K562 (cell line): ENCODE measurements at regions not wholly inside any gene's neighbourhood (a gene's known extent, or its start where the extent isn't known, plus 50 kb on each side); places are given as distances from the start of the nearest gene placed in this dataset.
A peak's percentile ranks its signal among the peaks of the same experiment; 100 is the strongest.
"Not testable (repeated sequence)": the region's sequence is repeated elsewhere in the genome, so short reads cannot be mapped to it uniquely, and the experiment has no call there.

ENCODE experiments used
- ATAC-seq: fragments of 200-7000 bp; cut with Tn5 transposase; 3 replicates; pipeline ENCODE4 v1.9.1; 2020; ENCODE audit warnings: moderate library complexity
- BruUV-seq: library from RNA; stranded (reverse); fragments of 400-500 nt; replicated peaks from 2 replicates; lab custom pipeline; 2021; lab: Mats Ljungman, UMichigan
- CTCF ChIA-PET: fragments of 300-600 bp; formaldehyde crosslinking; extraction: SDS; loops from one replicate; lab custom pipeline; 2021; ENCODE audit warnings: low intra/inter-chr PET ratio; lab: Yijun Ruan, JAX
- POLR2A ChIA-PET: fragments of 300-600, 350-650 bp; sonication (Branson Sonifier 250); formaldehyde crosslinking; extraction: SDS; loops from one replicate; lab custom pipeline; 2021; ENCODE audit warnings: antibody characterized with exemption, inconsistent platforms; lab: Yijun Ruan, JAX
- DNase-seq, 4 experiments: peaks; one replicate each; pipeline versions ENCODE4 v3.0.0 to v3.0.0-alpha.2; 2011 to 2018; ENCODE audit warnings: low spot score in 3 of 4, mixed read lengths in 3 of 4; ENCODE audit errors: extremely low read depth in 1 of 4
- FAIRE-seq: peaks from 2 replicates; lab custom pipeline; 2011; peaks lifted over from hg19 to GRCh38; lab: Jason Lieb, UNC
- H2AFZ ChIP-seq: 2 replicates; pipeline ENCODE4 v1.6.0; 2011; ENCODE audit warnings: low read depth, low read length, control low read depth, inconsistent platforms
- H3K27ac ChIP-seq: fragments of 200-600 bp; 3 replicates; pipeline ENCODE4 v1.8.0; 2011; ENCODE audit warnings: low read depth, mild to moderate bottlenecking, control low read depth, inconsistent platforms, low read length, moderate library complexity, mixed read lengths; ENCODE audit errors: extremely low read depth
- H3K27me3 ChIP-seq, 2 experiments: fragments of 300-600 bp in 1 of 2; 2 replicates in 1 of 2; 3 replicates in 1 of 2; pipeline versions ENCODE4 v1.6.0 to v1.8.0; 2011; ENCODE audit warnings: inconsistent platforms in 2 of 2, low read length in 2 of 2, mild to moderate bottlenecking in 1 of 2, mixed read lengths in 1 of 2, moderate library complexity in 1 of 2; ENCODE audit not compliant: control insufficient read depth in 2 of 2, insufficient read depth in 2 of 2
- H3K36me3 ChIP-seq: fragments of 300-600 bp; 3 replicates; pipeline ENCODE4 v1.8.0; 2011; ENCODE audit warnings: mild to moderate bottlenecking, low read length, inconsistent platforms; ENCODE audit not compliant: control insufficient read depth, insufficient read depth
- H3K4me1 ChIP-seq, 2 experiments: fragments of 200-600 bp in 1 of 2; replicated peaks in 1 of 2; 2 replicates in 1 of 2; 3 replicates in 1 of 2; pipeline versions ENCODE4 v1.5.1 to v1.8.0; 2011; ENCODE audit warnings: inconsistent platforms in 2 of 2, low read length in 2 of 2, mild to moderate bottlenecking in 1 of 2, mixed read lengths in 1 of 2, moderate library complexity in 1 of 2; ENCODE audit not compliant: control insufficient read depth in 2 of 2, insufficient read depth in 2 of 2
- H3K4me2 ChIP-seq: 2 replicates; pipeline ENCODE4 v1.6.1; 2011; ENCODE audit warnings: low read length, control low read depth, inconsistent platforms, mixed read lengths; ENCODE audit not compliant: insufficient read depth
- H3K4me3 ChIP-seq: fragments of 200-600 bp; sonication (generic), shearing (Covaris generic); 2 replicates; pipeline ENCODE4 v1.5.1; 2016; ENCODE audit warnings: control low read depth, inconsistent platforms
- H3K79me2 ChIP-seq: fragments of 200-600 bp; 3 replicates; pipeline ENCODE4 v1.8.0; 2011; ENCODE audit warnings: low read length, inconsistent platforms; ENCODE audit not compliant: control insufficient read depth, insufficient read depth
- H3K9ac ChIP-seq, 2 experiments: 2 replicates each; pipeline versions ENCODE4 v1.6.0 to v1.6.1; 2011; ENCODE audit warnings: low read depth in 2 of 2, low read length in 2 of 2, control low read depth in 1 of 2, inconsistent platforms in 1 of 2, mild to moderate bottlenecking in 1 of 2, mixed read lengths in 1 of 2; ENCODE audit not compliant: insufficient read depth in 1 of 2
- H3K9me1 ChIP-seq: one replicate; pipeline ENCODE4 v1.6.0; 2011; ENCODE audit warnings: inconsistent platforms, mild to moderate bottlenecking, low read length, moderate library complexity; ENCODE audit not compliant: control insufficient read depth, insufficient read depth
- H3K9me3 ChIP-seq: replicated peaks from 2 replicates; pipeline ENCODE4 v1.5.1; 2011; ENCODE audit warnings: low read depth, low read length, inconsistent platforms; ENCODE audit not compliant: control insufficient read depth, insufficient read depth
- H4K20me1 ChIP-seq: replicated peaks from 2 replicates; pipeline ENCODE4 v1.6.1; 2011; ENCODE audit warnings: low read length, inconsistent platforms, mixed read lengths; ENCODE audit not compliant: control insufficient read depth, insufficient read depth
- ARID1B ChIP-seq: fragments of 450-650 bp; IDR thresholded peaks from 2 replicates; pipeline ENCODE4 v1.6.1; 2016; ENCODE audit warnings: antibody characterized with exemption, mild to moderate bottlenecking, inconsistent platforms
- BMI1 ChIP-seq: fragments of 150-350 bp; IDR thresholded peaks from 2 replicates; pipeline ENCODE4 v1.6.1; 2014; ENCODE audit warnings: low read length
- CEBPG ChIP-seq, 3 experiments: fragments of 200-800 bp in 1 of 3; sonication (Bioruptor generic) in 1 of 3; sonication (generic) in 1 of 3; formaldehyde crosslinking in 1 of 3; IDR thresholded peaks in 2 of 3; conservative IDR thresholded peaks in 1 of 3; 2 replicates each; pipeline versions ENCODE4 v1.6.1 to v1.8.0; 2016 to 2022; ENCODE audit warnings: missing compliant biosample characterization in 2 of 3, missing genetic modification characterization in 2 of 3, mild to moderate bottlenecking in 1 of 3, missing genetic modification reagents in 1 of 3
- POLR2AphosphoS5 ChIP-seq: IDR thresholded peaks from 2 replicates; pipeline ENCODE4 v1.6.1; 2011; ENCODE audit warnings: mild to moderate bottlenecking, low read depth, low read length, moderate library complexity; ENCODE audit not compliant: control insufficient read depth, insufficient read depth
- PYGO2 ChIP-seq: fragments of 450-650 bp; IDR thresholded peaks from 2 replicates; pipeline ENCODE4 v1.6.1; 2016; ENCODE audit warnings: mild to moderate bottlenecking, missing genetic modification characterization, moderate library complexity, missing compliant biosample characterization
- ZNF316 ChIP-seq: fragments of 450-650 bp; IDR thresholded peaks from 2 replicates; pipeline ENCODE4 v1.6.1; 2016
- ZNF780A ChIP-seq: fragments of 250-450 bp; sonication (Bioruptor Pico); IDR thresholded peaks from 2 replicates; pipeline ENCODE4 v1.5.0; 2021; ENCODE audit warnings: mild to moderate bottlenecking
- WGBS: fragments of 100-300 bp; shearing (Covaris generic); methylation state at CpG from one replicate; pipeline ENCODE4 v1.1.6; 2016; ENCODE audit warnings: low coverage, mixed read lengths; ENCODE audit not compliant: insufficient coverage; ENCODE audit errors: missing lambda C conversion rate; 5-methylcytosine and 5-hydroxymethylcytosine counted together
- in situ Hi-C: fragments of 300-500 bp; cut with MboI; formaldehyde crosslinking; loops from 4 replicates; pipeline ENCODE4 v1.15.0; 2018; ENCODE audit warnings: inconsistent platforms, mixed read lengths
- intact Hi-C: fragments of 100-400 bp; cut with micrococcal nuclease; formaldehyde crosslinking; loops from 2 replicates; pipeline ENCODE4 v1.14.2; 2022
- TF ChIP-seq, protein P1 (sequence below): fragments of 250-450 bp; sonication (Bioruptor Pico); IDR thresholded peaks from 2 replicates; pipeline ENCODE4 v1.4.0; 2020

DNA sequence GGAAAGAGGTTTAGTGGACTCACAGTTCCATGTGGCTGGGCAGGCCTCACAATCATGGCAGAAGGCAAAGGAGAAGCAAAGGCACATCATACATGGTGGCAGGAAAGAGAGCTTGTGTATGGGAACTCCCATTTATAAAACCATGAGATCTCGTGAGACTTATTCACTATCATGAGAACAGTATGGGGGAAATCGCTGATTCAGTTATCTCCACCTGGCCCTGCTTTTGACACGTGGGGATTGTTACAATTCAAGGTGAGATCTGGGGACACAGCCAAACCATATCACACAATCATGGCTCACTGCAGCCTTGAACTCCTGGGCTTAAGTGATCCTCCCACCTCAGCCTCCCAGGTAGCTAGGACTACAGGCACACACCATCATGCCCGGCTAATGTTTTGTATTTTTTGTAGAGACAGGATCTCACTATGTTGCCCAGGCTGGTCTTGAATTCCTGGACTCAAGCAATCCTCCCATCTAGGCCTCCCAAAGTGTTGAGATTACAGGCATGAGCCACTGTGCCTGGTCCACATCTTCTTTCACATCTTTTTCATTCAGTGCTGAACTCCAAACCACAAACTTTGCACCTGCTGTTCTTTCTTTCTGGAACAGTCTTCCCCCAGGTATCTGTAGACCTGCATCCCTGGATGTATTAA, 194.2 kb downstream of the ZFP64 start:
- TF ChIP-seq ZNF316 = peak; percentile 22; the same call in 1 of the 2 replicates
- H3K4me3 ChIP-seq, CTCF ChIA-PET, ATAC-seq, H4K20me1 ChIP-seq, H3K36me3 ChIP-seq, DNase-seq, BruUV-seq, H3K4me2 ChIP-seq, FAIRE-seq, in situ Hi-C loops, H3K9ac ChIP-seq, intact Hi-C loops, H3K79me2 ChIP-seq, H2AFZ ChIP-seq, H3K9me3 ChIP-seq, H3K9me1 ChIP-seq, H3K4me1 ChIP-seq, H3K27me3 ChIP-seq, POLR2A ChIA-PET, H3K27ac ChIP-seq: not testable (repeated sequence)
- WGBS = 0% methylated on average over 4 of the region's 4 CpGs

DNA sequence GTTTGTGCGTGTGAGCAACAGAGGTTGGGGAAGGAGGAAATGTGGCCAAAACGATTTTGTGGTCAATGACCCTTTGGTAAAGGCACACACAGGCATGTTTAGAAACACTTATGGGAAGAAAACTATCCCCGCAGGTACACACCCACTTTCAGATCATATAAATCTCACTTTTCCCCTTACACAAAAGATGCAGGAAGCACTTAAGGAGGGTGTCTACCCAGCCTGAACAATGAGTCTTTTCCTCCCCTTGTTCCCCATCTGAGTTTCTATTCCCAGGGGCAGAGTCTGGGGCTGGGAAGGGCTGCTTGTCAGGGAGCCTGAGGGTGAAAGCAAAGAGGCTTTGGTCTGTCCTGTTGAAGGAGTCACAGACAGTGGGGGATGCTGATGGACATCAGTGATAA, 193.2 kb upstream of the SALL4 start:
- Histone ChIP-seq H3K9me3 (no peaks in the 10 kb centered on the region), H3K27ac (no peak overlapping the region), H3K36me3 (no peaks in the 10 kb centered on the region), H3K9ac (no peak overlapping the region), H3K9me1 (no peaks in the 10 kb centered on the region), H3K4me3 (no peak overlapping the region), H4K20me1 (no peaks in the 10 kb centered on the region), H2AFZ (no peak overlapping the region), H3K4me1 (no peaks in the 10 kb centered on the region), H3K79me2 (no peaks in the 10 kb centered on the region), H3K4me2 (no peak overlapping the region), H3K27me3 (peaks cover 0 to 8% of the 10 kb centered on the region in 2 experiments; a peak in 2 of 5 replicates)
- CTCF ChIA-PET = no interaction called here
- DNase-seq (no peak), FAIRE-seq (no peak), ATAC-seq (no peak)
- POLR2A ChIA-PET = no interaction called here
- 3% methylated on average over 3 of the region's 3 CpGs for WGBS
- BruUV-seq = no TSS peak
- intact Hi-C loops (no loop called here), in situ Hi-C loops (no loop called here)
- TF ChIP-seq PYGO2 (tag) = no peak
- TF ChIP-seq BMI1 = no peak
- TF ChIP-seq POLR2AphosphoS5 = no peak
- TF ChIP-seq CEBPG (CRISPR knock-in tag; IDR thresholded peaks at IDR 0.05) = no peak
- no peak for TF ChIP-seq CEBPG (tag; conservative IDR thresholded peaks at IDR 0.05 in 1 of 2, IDR thresholded peaks at IDR 0.05 in 1 of 2)
- no peak for TF ChIP-seq ZNF780A (CRISPR knock-in tag)
- TF ChIP-seq, protein P1, sequence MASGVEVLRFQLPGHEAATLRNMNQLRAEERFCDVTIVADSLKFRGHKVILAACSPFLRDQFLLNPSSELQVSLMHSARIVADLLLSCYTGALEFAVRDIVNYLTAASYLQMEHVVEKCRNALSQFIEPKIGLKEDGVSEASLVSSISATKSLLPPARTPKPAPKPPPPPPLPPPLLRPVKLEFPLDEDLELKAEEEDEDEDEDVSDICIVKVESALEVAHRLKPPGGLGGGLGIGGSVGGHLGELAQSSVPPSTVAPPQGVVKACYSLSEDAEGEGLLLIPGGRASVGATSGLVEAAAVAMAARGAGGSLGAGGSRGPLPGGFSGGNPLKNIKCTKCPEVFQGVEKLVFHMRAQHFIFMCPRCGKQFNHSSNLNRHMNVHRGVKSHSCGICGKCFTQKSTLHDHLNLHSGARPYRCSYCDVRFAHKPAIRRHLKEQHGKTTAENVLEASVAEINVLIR (CRISPR knock-in tag) = no peak
- no peak for TF ChIP-seq ARID1B
